Heart left ventricle (tissue), 13 donors: ENCODE measurements at regions not wholly inside any gene's neighbourhood (a gene's known extent, or its start where the extent isn't known, plus 50 kb on each side); places are given as distances from the start of the nearest gene placed in this dataset.

Experiments used
- CTCF ChIP-seq, 12 donors: fragments of 200-600 bp; sonication (generic) in 4 of 12; IDR thresholded peaks; one replicate each; pipeline versions ENCODE4 v1.5.0 to v1.8.0; 2018 to 2022; ENCODE audit warnings: antibody characterized with exemption in 12 of 12, mild to moderate bottlenecking in 5 of 12
- POLR2A ChIP-seq, 2 donors: fragments of 450-650 bp; IDR thresholded peaks; one replicate each; pipeline ENCODE4 v1.6.1; 2017; ENCODE audit warnings: antibody characterized with exemption in 2 of 2, mild to moderate bottlenecking in 2 of 2, moderate library complexity in 2 of 2
- donor health status: ischemic (EF 13 %, LVEDD 7.1; RV severe dilation, severe dysfunction).
- donor health status: DM: no; HTN: yes; CAD: no.
- donor health status: DM: no; HTN: no; CAD: no.
- donor health status: ischemic (EF 25% LVEDD 6.9; RV normal size, moderate dysfunction).
- donor health status: ischemic (EF 25% LVEDD 5.7; RV mildly dilated, moderate dysfunction).
- donor health status: ischemic (EF 35%, LVEDD 5.7; RV mildly dilated, moderate dysfunction).
- donor health status: nonischemic (EF 11% LVEDD 7.7; RV severe dilation, severe dysfunction).
- donor health status: DM: yes; HTN: yes; CAD: no.
- donor health status: PGD.
- donor health status: ischemic (EF 29% LVEDD 5.4; RV normal size, mild dysfunction).
- donor health status: nonischemic (EF 23%, LVEDD 6.1; RV moderate dilation, normal function).

DNA sequence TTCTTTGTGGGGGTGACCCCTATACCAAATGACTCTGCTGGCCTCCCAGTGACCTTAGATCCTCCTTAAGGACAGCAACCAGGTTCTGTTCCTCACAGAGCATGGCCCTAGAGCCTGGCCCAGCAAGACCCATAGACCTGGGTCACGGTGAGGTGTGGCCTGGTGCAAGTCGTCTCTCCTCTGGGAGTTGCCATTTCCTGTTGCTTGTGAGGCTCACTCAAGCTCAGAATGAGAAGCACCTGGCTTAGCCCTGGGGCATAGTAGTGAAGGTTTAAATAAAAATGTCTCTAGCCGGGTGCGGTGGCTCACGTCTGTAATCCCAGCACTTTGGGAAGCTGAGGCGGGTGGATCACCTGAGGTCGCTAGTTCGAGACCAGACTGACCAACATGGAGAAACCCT lies 131.3 kb downstream of the SMAD6 start:
- no peak for TF ChIP-seq CTCF (IDR thresholded peaks at IDR 0.05)
- TF ChIP-seq POLR2A (IDR thresholded peaks at IDR 0.05) = no peak
